ENCODE measurements at regions not wholly inside any gene's neighbourhood (a gene's known extent, or its start where the extent isn't known, plus 50 kb on each side); places are given as distances from the start of the nearest gene placed in this dataset.

DNA sequence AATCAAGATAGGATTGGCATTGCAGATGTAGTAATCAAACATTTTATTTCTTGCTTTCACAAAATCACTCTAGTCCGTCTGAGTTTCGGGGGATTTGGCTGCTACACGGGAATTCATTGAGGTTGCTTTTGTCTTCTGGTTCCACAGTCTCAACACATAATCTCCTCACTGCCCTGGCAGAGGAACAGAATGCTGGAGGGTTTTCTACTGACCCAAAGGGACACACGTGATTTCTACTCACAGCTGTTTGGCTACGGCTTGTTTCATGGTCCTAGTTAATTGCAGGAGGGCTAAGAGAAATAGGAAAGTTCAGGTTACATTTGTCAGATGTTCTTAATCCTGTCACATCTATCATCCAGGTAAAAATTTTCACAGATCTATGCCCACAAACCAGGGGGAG lies 1811.6 kb downstream of the ARAP2 start:
- no peak overlapping the region for H2BK5ac ChIP-seq (ENCODE audit: low read depth, low read length)
- TF ChIP-seq, protein P1, sequence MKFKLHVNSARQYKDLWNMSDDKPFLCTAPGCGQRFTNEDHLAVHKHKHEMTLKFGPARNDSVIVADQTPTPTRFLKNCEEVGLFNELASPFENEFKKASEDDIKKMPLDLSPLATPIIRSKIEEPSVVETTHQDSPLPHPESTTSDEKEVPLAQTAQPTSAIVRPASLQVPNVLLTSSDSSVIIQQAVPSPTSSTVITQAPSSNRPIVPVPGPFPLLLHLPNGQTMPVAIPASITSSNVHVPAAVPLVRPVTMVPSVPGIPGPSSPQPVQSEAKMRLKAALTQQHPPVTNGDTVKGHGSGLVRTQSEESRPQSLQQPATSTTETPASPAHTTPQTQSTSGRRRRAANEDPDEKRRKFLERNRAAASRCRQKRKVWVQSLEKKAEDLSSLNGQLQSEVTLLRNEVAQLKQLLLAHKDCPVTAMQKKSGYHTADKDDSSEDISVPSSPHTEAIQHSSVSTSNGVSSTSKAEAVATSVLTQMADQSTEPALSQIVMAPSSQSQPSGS (IDR thresholded peaks at IDR 0.05; ENCODE audit: low read length), result no peak
- TF ChIP-seq, protein P2, sequence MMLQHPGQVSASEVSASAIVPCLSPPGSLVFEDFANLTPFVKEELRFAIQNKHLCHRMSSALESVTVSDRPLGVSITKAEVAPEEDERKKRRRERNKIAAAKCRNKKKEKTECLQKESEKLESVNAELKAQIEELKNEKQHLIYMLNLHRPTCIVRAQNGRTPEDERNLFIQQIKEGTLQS (IDR thresholded peaks at IDR 0.05; ENCODE audit: insufficient read depth, low read depth, low read length), result no peak
- TF ChIP-seq CHD2 (IDR thresholded peaks at IDR 0.05; ENCODE audit: low read length) (no peak), NANOG (IDR thresholded peaks at IDR 0.05; ENCODE audit: insufficient read depth, low read depth, low read length, poor library complexity, severe bottlenecking) (no peak), RFX5 (IDR thresholded peaks at IDR 0.05; ENCODE audit: borderline replicate concordance, low read depth, low read length) (no peak), BRCA1 (IDR thresholded peaks at IDR 0.05; ENCODE audit: low read depth, low read length) (no peak)
- no peak overlapping the region for H4K91ac ChIP-seq (replicated peaks; ENCODE audit: insufficient read length, low read length)
- 0 out of 2 replicates have a peak overlapping the region, but pooled peaks have one; percentile 13 for H2AFZ ChIP-seq (ENCODE audit: low read length)
- H4K8ac ChIP-seq (ENCODE audit: extremely low read depth, insufficient read depth, low read length), result no peak overlapping the region
- 100% methylated on average over 5 of the region's 5 CpGs; no CpG with 5 or more reads in 1 of the 2 experiments for WGBS, 2 experiments (ENCODE audit: extremely low coverage in 1 of 2, insufficient coverage in 1 of 2, insufficient read length in 1 of 2, insufficient replicate concordance in 2 of 2, low coverage in 1 of 2, low lambda C conversion rate in 2 of 2, missing lambda C conversion rate in 1 of 2)
- H4K20me1 ChIP-seq (replicated peaks in 1 of 2; ENCODE audit: control insufficient read depth in 1 of 2, insufficient read depth in 2 of 2, low read length in 2 of 2), result no peaks in the 10 kb centered on the region
- H3K9me3 ChIP-seq (ENCODE audit: insufficient read depth in 2 of 2, low read depth in 1 of 2, low read length in 1 of 2), result no peaks in the 10 kb centered on the region
- no peak overlapping the region for H3K4me3 ChIP-seq (ENCODE audit: extremely low read depth in 1 of 4, insufficient read depth in 2 of 4, low read depth in 3 of 4, low read length in 4 of 4)
- no peak overlapping the region for H2BK120ac ChIP-seq (replicated peaks; ENCODE audit: low read depth, low read length)
- no peaks in the 10 kb centered on the region for H3K23me2 ChIP-seq (ENCODE audit: low read depth, low read length)
- ChIA-PET CTCF (ENCODE audit: partially characterized antibody) (no interaction called here), POLR2A (ENCODE audit: partially characterized antibody) (no interaction called here)
- H2BK12ac ChIP-seq (ENCODE audit: low read depth, low read length), result no peak overlapping the region
- no peak overlapping the region for H3K4ac ChIP-seq (replicated peaks; ENCODE audit: insufficient read length, low read depth, low read length)
- no peak overlapping the region for H3K18ac ChIP-seq (ENCODE audit: extremely low read depth, low read length)
- H3K27ac ChIP-seq (ENCODE audit: low read depth, low read length), result no peak overlapping the region
- no peak overlapping the region for H2AK5ac ChIP-seq (ENCODE audit: low read depth, low read length)
- H3K14ac ChIP-seq (ENCODE audit: insufficient read length), result no peak overlapping the region
- H3K56ac ChIP-seq (replicated peaks; ENCODE audit: insufficient read length, low read depth, low read length), result no peak overlapping the region
- no peaks in the 10 kb centered on the region for H3K79me2 ChIP-seq (ENCODE audit: control insufficient read depth in 1 of 2, insufficient read depth in 2 of 2, low read length in 2 of 2)
- no peak overlapping the region for H3K4me2 ChIP-seq (ENCODE audit: insufficient read depth in 1 of 2, low read depth in 2 of 2, low read length in 2 of 2)
- no peak overlapping the region for H3K23ac ChIP-seq (ENCODE audit: insufficient read length)
- H3K4me1 ChIP-seq (replicated peaks in 1 of 4; ENCODE audit: control insufficient read depth in 3 of 4, insufficient read depth in 4 of 4, low read length in 3 of 4), result no peaks in the 10 kb centered on the region
- H3K79me1 ChIP-seq (ENCODE audit: low read depth, low read length), result no peaks in the 10 kb centered on the region
- no peak overlapping the region for H2BK20ac ChIP-seq (ENCODE audit: low read length)
- no peaks in the 10 kb centered on the region for H3K36me3 ChIP-seq (ENCODE audit: control insufficient read depth in 2 of 4, insufficient read depth in 4 of 4, low read length in 3 of 4)
- H3K9ac ChIP-seq (replicated peaks in 1 of 4; ENCODE audit: extremely low read depth in 1 of 4, low read depth in 3 of 4, low read length in 3 of 4), result no peak overlapping the region
- H3K27me3 ChIP-seq (replicated peaks in 1 of 4; ENCODE audit: control insufficient read depth in 3 of 4, extremely low read depth in 1 of 4, insufficient read depth in 3 of 4, low read length in 3 of 4), result no peaks in the 10 kb centered on the region
- FAIRE-seq (no peak), DNase-seq (ENCODE audit: low read depth in 1 of 2, low spot score in 2 of 2) (no peak)
- no peak overlapping the region for H2BK15ac ChIP-seq (ENCODE audit: low read length)
- no peak overlapping the region for H4K5ac ChIP-seq (ENCODE audit: insufficient read length, low read depth, low read length)
